ENCODE measurements at regions not wholly inside any gene's neighbourhood (a gene's known extent, or its start where the extent isn't known, plus 50 kb on each side); places are given as distances from the start of the nearest gene placed in this dataset.

GRCh38 chr16:64648282-64648681 is 473.6 kb downstream of the CDH11 start:
- no peak overlapping the region for H3K4me3 ChIP-seq (ENCODE audit: low read length)
- H3K36me3 ChIP-seq (ENCODE audit: control insufficient read depth, low read length) = no peaks in the 10 kb centered on the region
- H3K4me2 ChIP-seq (ENCODE audit: low read length) = no peak overlapping the region
- H3K9me3 ChIP-seq (ENCODE audit: control insufficient read depth, insufficient read depth, low read length) = peaks cover 3% of the 10 kb centered on the region; the same call in 1 of the 2 replicates
- H3K27ac ChIP-seq (ENCODE audit: low read depth, low read length) = no peak overlapping the region
- H3K27me3 ChIP-seq (ENCODE audit: control insufficient read depth, low read length) = no peaks in the 10 kb centered on the region
- no peaks in the 10 kb centered on the region for H3K9me2 ChIP-seq (replicated peaks; ENCODE audit: control insufficient read depth, low read length)
- H4K20me1 ChIP-seq (ENCODE audit: control insufficient read depth, insufficient read depth, low read depth, low read length) = no peaks in the 10 kb centered on the region
- no peaks in the 10 kb centered on the region for H3F3A ChIP-seq (ENCODE audit: control insufficient read depth, insufficient read depth)
- H3K4me1 ChIP-seq (ENCODE audit: control insufficient read depth, low read length) = no peaks in the 10 kb centered on the region
- H3K79me2 ChIP-seq (ENCODE audit: control insufficient read depth, low read length) = no peaks in the 10 kb centered on the region
- no peak for TF ChIP-seq EZH2phosphoT487 (IDR thresholded peaks at IDR 0.05; ENCODE audit: borderline replicate concordance, low read length)
- no peak for TF ChIP-seq CTCF (IDR thresholded peaks at IDR 0.05; ENCODE audit: low read depth, low read length, poor library complexity, severe bottlenecking)

- no peak overlapping the region for H3K4me2 ChIP-seq (ENCODE audit: low read length)
- no peaks in the 10 kb centered on the region for H3K79me2 ChIP-seq (ENCODE audit: control insufficient read depth, low read length)
- H3K4me3 ChIP-seq (ENCODE audit: low read length) = no peak overlapping the region
- H3F3A ChIP-seq (ENCODE audit: control insufficient read depth, insufficient read depth) = no peaks in the 10 kb centered on the region
- H3K36me3 ChIP-seq (ENCODE audit: control insufficient read depth, low read length) = no peaks in the 10 kb centered on the region
- TF ChIP-seq EZH2phosphoT487 (IDR thresholded peaks at IDR 0.05; ENCODE audit: borderline replicate concordance, low read length) = no peak
- H4K20me1 ChIP-seq (ENCODE audit: control insufficient read depth, insufficient read depth, low read depth, low read length) = no peaks in the 10 kb centered on the region
- no peak overlapping the region for H3K27ac ChIP-seq (ENCODE audit: low read depth, low read length)
- H3K9me2 ChIP-seq (replicated peaks; ENCODE audit: control insufficient read depth, low read length) = no peaks in the 10 kb centered on the region
- no peaks in the 10 kb centered on the region for H3K9me3 ChIP-seq (ENCODE audit: control insufficient read depth, insufficient read depth, low read length)
- H3K27me3 ChIP-seq (ENCODE audit: control insufficient read depth, low read length) = no peaks in the 10 kb centered on the region
- no peaks in the 10 kb centered on the region for H3K4me1 ChIP-seq (ENCODE audit: control insufficient read depth, low read length)
These were observed 480.5 kb downstream of the CDH11 start for GRCh38 chr16:64641343-64641742.

- Histone ChIP-seq H3K36me3 (ENCODE audit: control insufficient read depth, low read length) (no peaks in the 10 kb centered on the region), H3K4me2 (ENCODE audit: low read length) (no peak overlapping the region), H3F3A (ENCODE audit: control insufficient read depth, insufficient read depth) (no peaks in the 10 kb centered on the region), H3K4me3 (ENCODE audit: low read length) (no peak overlapping the region), H4K20me1 (ENCODE audit: control insufficient read depth, insufficient read depth, low read depth, low read length) (no peaks in the 10 kb centered on the region), H3K27me3 (ENCODE audit: control insufficient read depth, low read length) (no peaks in the 10 kb centered on the region), H3K4me1 (ENCODE audit: control insufficient read depth, low read length) (no peaks in the 10 kb centered on the region), H3K79me2 (ENCODE audit: control insufficient read depth, low read length) (no peaks in the 10 kb centered on the region), H3K9me2 (replicated peaks; ENCODE audit: control insufficient read depth, low read length) (no peaks in the 10 kb centered on the region), H3K9me3 (ENCODE audit: control insufficient read depth, insufficient read depth, low read length) (no peaks in the 10 kb centered on the region), H3K27ac (ENCODE audit: low read depth, low read length) (no peak overlapping the region)
- TF ChIP-seq CTCF (IDR thresholded peaks at IDR 0.05; ENCODE audit: low read depth, low read length, poor library complexity, severe bottlenecking) (no peak), EZH2phosphoT487 (IDR thresholded peaks at IDR 0.05; ENCODE audit: borderline replicate concordance, low read length) (no peak)
These were observed 483.1 kb downstream of the CDH11 start for GRCh38 chr16:64638766-64639165.

- no peak overlapping the region for H3K27ac ChIP-seq (ENCODE audit: low read depth, low read length)
- no peak for TF ChIP-seq CTCF (IDR thresholded peaks at IDR 0.05; ENCODE audit: low read depth, low read length, poor library complexity, severe bottlenecking)
- TF ChIP-seq EZH2phosphoT487 (IDR thresholded peaks at IDR 0.05; ENCODE audit: borderline replicate concordance, low read length) = no peak
- no peaks in the 10 kb centered on the region for H3K79me2 ChIP-seq (ENCODE audit: control insufficient read depth, low read length)
- no peaks in the 10 kb centered on the region for H3K9me2 ChIP-seq (replicated peaks; ENCODE audit: control insufficient read depth, low read length)
- no peaks in the 10 kb centered on the region for H3K4me1 ChIP-seq (ENCODE audit: control insufficient read depth, low read length)
- H3K9me3 ChIP-seq (ENCODE audit: control insufficient read depth, insufficient read depth, low read length) = peaks cover 6% of the 10 kb centered on the region; the same call in 1 of the 2 replicates
- H3F3A ChIP-seq (ENCODE audit: control insufficient read depth, insufficient read depth) = no peaks in the 10 kb centered on the region
- H4K20me1 ChIP-seq (ENCODE audit: control insufficient read depth, insufficient read depth, low read depth, low read length) = no peaks in the 10 kb centered on the region
- no peaks in the 10 kb centered on the region for H3K27me3 ChIP-seq (ENCODE audit: control insufficient read depth, low read length)
- H3K36me3 ChIP-seq (ENCODE audit: control insufficient read depth, low read length) = no peaks in the 10 kb centered on the region
- no peak overlapping the region for H3K4me2 ChIP-seq (ENCODE audit: low read length)
- H3K4me3 ChIP-seq (ENCODE audit: low read length) = no peak overlapping the region
These were observed 492.2 kb downstream of the CDH11 start for GRCh38 chr16:64629622-64630021.

Measured in DOHH2 (cell line).